NT2/D1 (cell line): ENCODE measurements at regions not wholly inside any gene's neighbourhood (a gene's known extent, or its start where the extent isn't known, plus 50 kb on each side); places are given as distances from the start of the nearest gene placed in this dataset.

Experiments
- DNase-seq: peaks from one replicate; pipeline ENCODE4 v3.0.0-alpha.2; 2011; ENCODE audit warnings: low read depth, low spot score
- H3K27me3 ChIP-seq: 2 replicates; pipeline ENCODE4 v1.6.0; 2011; ENCODE audit warnings: mild to moderate bottlenecking; ENCODE audit not compliant: insufficient read length, insufficient read depth
- H3K36me3 ChIP-seq: 2 replicates; pipeline ENCODE4 v1.6.1; 2011; ENCODE audit warnings: mild to moderate bottlenecking, low read length, mixed read lengths; ENCODE audit not compliant: insufficient read depth, insufficient read length
- H3K4me1 ChIP-seq: 2 replicates; pipeline ENCODE4 v1.5.1; 2011; ENCODE audit not compliant: insufficient read depth, insufficient read length
- H3K4me3 ChIP-seq: 2 replicates; pipeline ENCODE4 v1.5.1; 2011; ENCODE audit warnings: low read depth; ENCODE audit not compliant: insufficient read length
- H3K9ac ChIP-seq: 2 replicates; pipeline ENCODE4 v1.6.0; 2011; ENCODE audit warnings: low read depth; ENCODE audit not compliant: insufficient read length
- H3K9me3 ChIP-seq: 2 replicates; pipeline ENCODE4 v1.5.1; 2011; ENCODE audit warnings: mild to moderate bottlenecking, low read length; ENCODE audit not compliant: insufficient read depth
- SUZ12 ChIP-seq: IDR thresholded peaks from 2 replicates; pipeline ENCODE4 v1.6.1; 2011; ENCODE audit not compliant: insufficient read length, insufficient read depth; ENCODE audit errors: extremely low read depth
- YY1 ChIP-seq: IDR thresholded peaks from 2 replicates; pipeline ENCODE4 v1.6.1; 2011; ENCODE audit not compliant: insufficient read length, insufficient read depth
- ZNF274 ChIP-seq: IDR thresholded peaks from 2 replicates; pipeline ENCODE4 v1.6.1; 2011; ENCODE audit warnings: mild to moderate bottlenecking, low read depth, low read length

GRCh38 chr18:22488554-22488953 is 70.8 kb upstream of the CTAGE1 start:
- Histone ChIP-seq H3K9me3 (no peaks in the 10 kb centered on the region; the same call in 1 of the 2 replicates), H3K36me3 (no peaks in the 10 kb centered on the region), H3K4me1 (no peaks in the 10 kb centered on the region), H3K4me3 (no peak overlapping the region), H3K27me3 (no peaks in the 10 kb centered on the region), H3K9ac (no peak overlapping the region)
- no peak for DNase-seq
- TF ChIP-seq ZNF274 (no peak), YY1 (no peak), SUZ12 (no peak)

GRCh38 chr18:22489704-22490103 is 72.0 kb upstream of the CTAGE1 start:
- Histone ChIP-seq H3K9ac (no peak overlapping the region), H3K9me3 (no peaks in the 10 kb centered on the region; the same call in 1 of the 2 replicates), H3K36me3 (no peaks in the 10 kb centered on the region), H3K4me3 (no peak overlapping the region), H3K27me3 (no peaks in the 10 kb centered on the region), H3K4me1 (no peaks in the 10 kb centered on the region)
- TF ChIP-seq ZNF274 (no peak), SUZ12 (no peak), YY1 (no peak)
- DNase-seq = no peak

- Histone ChIP-seq H3K9ac (no peak overlapping the region), H3K27me3 (no peaks in the 10 kb centered on the region), H3K4me3 (no peak overlapping the region), H3K9me3 (no peaks in the 10 kb centered on the region; the same call in 1 of the 2 replicates), H3K4me1 (no peaks in the 10 kb centered on the region), H3K36me3 (no peaks in the 10 kb centered on the region)
- no peak for DNase-seq
- TF ChIP-seq YY1 (no peak), SUZ12 (no peak), ZNF274 (no peak)
Measured at GRCh38 chr18:22490429-22490846, 72.7 kb upstream of the CTAGE1 start.

- Histone ChIP-seq H3K4me3 (no peak overlapping the region), H3K27me3 (no peaks in the 10 kb centered on the region), H3K9ac (no peak overlapping the region), H3K36me3 (no peaks in the 10 kb centered on the region), H3K4me1 (no peaks in the 10 kb centered on the region), H3K9me3 (no peaks in the 10 kb centered on the region; the same call in 1 of the 2 replicates)
- no peak for DNase-seq
- TF ChIP-seq ZNF274 (no peak), SUZ12 (no peak), YY1 (no peak)
Measured at GRCh38 chr18:22493255-22493654, 75.5 kb upstream of the CTAGE1 start.

- no peaks in the 10 kb centered on the region for H3K27me3 ChIP-seq
- DNase-seq = no peak
- H3K9ac ChIP-seq = no peak overlapping the region
- TF ChIP-seq ZNF274 = no peak
- TF ChIP-seq SUZ12 = no peak
- TF ChIP-seq YY1 = no peak
- no peaks in the 10 kb centered on the region for H3K4me1 ChIP-seq
- no peaks in the 10 kb centered on the region for H3K36me3 ChIP-seq
- H3K9me3 ChIP-seq = peaks cover under 1% of the 10 kb centered on the region
- no peak overlapping the region for H3K4me3 ChIP-seq
Measured at GRCh38 chr18:22493940-22494339, 76.2 kb upstream of the CTAGE1 start.

- no peak overlapping the region for H3K4me3 ChIP-seq
- no peak for DNase-seq
- H3K9me3 ChIP-seq = peaks cover 9% of the 10 kb centered on the region
- no peak overlapping the region for H3K9ac ChIP-seq
- no peaks in the 10 kb centered on the region for H3K27me3 ChIP-seq
- TF ChIP-seq ZNF274 (no peak), SUZ12 (no peak), YY1 (no peak)
- no peaks in the 10 kb centered on the region for H3K4me1 ChIP-seq
- H3K36me3 ChIP-seq = no peaks in the 10 kb centered on the region
Measured at GRCh38 chr18:22494771-22495170, 77.1 kb upstream of the CTAGE1 start.

- DNase-seq = no peak
- Histone ChIP-seq H3K9ac (no peak overlapping the region), H3K9me3 (peaks cover 12% of the 10 kb centered on the region), H3K4me1 (no peaks in the 10 kb centered on the region), H3K36me3 (no peaks in the 10 kb centered on the region), H3K27me3 (no peaks in the 10 kb centered on the region), H3K4me3 (no peak overlapping the region)
- TF ChIP-seq SUZ12 (no peak), ZNF274 (no peak), YY1 (no peak)
Measured at GRCh38 chr18:22499421-22499820, 81.7 kb upstream of the CTAGE1 start.

- no peak for DNase-seq
- Histone ChIP-seq H3K27me3 (no peaks in the 10 kb centered on the region), H3K9ac (no peak overlapping the region), H3K9me3 (peaks cover 12% of the 10 kb centered on the region), H3K36me3 (no peaks in the 10 kb centered on the region), H3K4me3 (no peak overlapping the region), H3K4me1 (no peaks in the 10 kb centered on the region)
- no peak for TF ChIP-seq YY1
- TF ChIP-seq ZNF274 = no peak
- no peak for TF ChIP-seq SUZ12
Measured at GRCh38 chr18:22503803-22504202, 86.1 kb upstream of the CTAGE1 start.
